ENCODE measurements at regions not wholly inside any gene's neighbourhood (a gene's known extent, or its start where the extent isn't known, plus 50 kb on each side); places are given as distances from the start of the nearest gene placed in this dataset.

- TF ChIP-seq POLR2A (IDR thresholded peaks at IDR 0.05; ENCODE audit: low read length) (no peak), GATA1 (IDR thresholded peaks at IDR 0.05; ENCODE audit: low read depth, low read length) (no peak)
These were observed 85.2 kb upstream of the ALDH1A1 start for GRCh38 chr9:73038089-73038509.

Data from erythroblast (primary cell).